Heart left ventricle (tissue), 13 donors: ENCODE measurements at regions not wholly inside any gene's neighbourhood (a gene's known extent, or its start where the extent isn't known, plus 50 kb on each side); places are given as distances from the start of the nearest gene placed in this dataset.

Source experiments
- CTCF ChIP-seq, 12 donors: fragments of 200-600 bp; sonication (generic) in 4 of 12; IDR thresholded peaks; one replicate each; pipeline versions ENCODE4 v1.5.0 to v1.8.0; 2018 to 2022; ENCODE audit warnings: antibody characterized with exemption in 12 of 12, mild to moderate bottlenecking in 5 of 12
- POLR2A ChIP-seq, 2 donors: fragments of 450-650 bp; IDR thresholded peaks; one replicate each; pipeline ENCODE4 v1.6.1; 2017; ENCODE audit warnings: antibody characterized with exemption in 2 of 2, mild to moderate bottlenecking in 2 of 2, moderate library complexity in 2 of 2
- donor health status: ischemic (EF 13 %, LVEDD 7.1; RV severe dilation, severe dysfunction).
- donor health status: DM: no; HTN: yes; CAD: no.
- donor health status: DM: no; HTN: no; CAD: no.
- donor health status: ischemic (EF 25% LVEDD 6.9; RV normal size, moderate dysfunction).
- donor health status: ischemic (EF 25% LVEDD 5.7; RV mildly dilated, moderate dysfunction).
- donor health status: ischemic (EF 35%, LVEDD 5.7; RV mildly dilated, moderate dysfunction).
- donor health status: nonischemic (EF 11% LVEDD 7.7; RV severe dilation, severe dysfunction).
- donor health status: DM: yes; HTN: yes; CAD: no.
- donor health status: PGD.
- donor health status: ischemic (EF 29% LVEDD 5.4; RV normal size, mild dysfunction).
- donor health status: nonischemic (EF 23%, LVEDD 6.1; RV moderate dilation, normal function).

GRCh38 chrX:42087960-42088359, 164.6 kb upstream of the CASK start:
- TF ChIP-seq CTCF (IDR thresholded peaks at IDR 0.05) (no peak), POLR2A (IDR thresholded peaks at IDR 0.05) (no peak)
